HEK293 (cell line): ENCODE measurements at regions not wholly inside any gene's neighbourhood (a gene's known extent, or its start where the extent isn't known, plus 50 kb on each side); places are given as distances from the start of the nearest gene placed in this dataset.

Experiments
- CTCF ChIA-PET: fragments of 350-600 bp; formaldehyde crosslinking; extraction: SDS; loops from one replicate; lab custom pipeline; 2021; ENCODE audit warnings: antibody characterized with exemption; lab: Yijun Ruan, JAX
- POLR2A ChIA-PET: fragments of 300-600 bp; formaldehyde crosslinking; extraction: SDS; loops from one replicate; lab custom pipeline; 2020; ENCODE audit warnings: antibody characterized with exemption, inconsistent platforms; lab: Yijun Ruan, JAX
- H3K27ac ChIP-seq: fragments of 200-500 bp; sonication (Bioruptor generic); 2 replicates; pipeline ENCODE4 v1.5.1; 2014; ENCODE audit warnings: low read depth, low read length, control low read depth, inconsistent platforms; ENCODE audit errors: extremely low read depth
- H3K36me3 ChIP-seq, 2 experiments: fragments of 200-500 bp in 1 of 2; sonication (Bioruptor generic) in 1 of 2; 1 replicate in 1 of 2; 2 replicates in 1 of 2; pipeline ENCODE4 v1.5.1; 2014 to 2017; ENCODE audit warnings: inconsistent platforms in 2 of 2, low read length in 2 of 2; ENCODE audit not compliant: control insufficient read depth in 2 of 2, insufficient read depth in 1 of 2
- H3K4me1 ChIP-seq: fragments of 200-500 bp; sonication (Bioruptor generic); 2 replicates; pipeline ENCODE4 v1.5.1; 2014; ENCODE audit warnings: mild to moderate bottlenecking, low read length, inconsistent platforms; ENCODE audit not compliant: control insufficient read depth, insufficient read depth
- H3K4me3 ChIP-seq: 2 replicates; pipeline ENCODE4 v1.5.1; 2011; ENCODE audit warnings: low read depth, mild to moderate bottlenecking, control low read depth, low read length, moderate library complexity
- H3K9me3 ChIP-seq: fragments of 200-500 bp; sonication (Bioruptor generic); 2 replicates; pipeline ENCODE4 v1.5.1; 2014; ENCODE audit warnings: low read depth, low read length, inconsistent platforms; ENCODE audit not compliant: control insufficient read depth, insufficient read depth
- GFI1B ChIP-seq: fragments of 450-650 bp; formaldehyde crosslinking; IDR thresholded peaks from 2 replicates; pipeline ENCODE4 v1.5.1; 2016; ENCODE audit warnings: missing biosample characterization, missing genetic modification characterization
- KLF1 ChIP-seq: fragments of 450-650 bp; formaldehyde crosslinking; IDR thresholded peaks from 2 replicates; pipeline ENCODE4 v1.5.1; 2016; ENCODE audit warnings: missing biosample characterization, missing genetic modification characterization
- KLF8 ChIP-seq: fragments of 450-650 bp; formaldehyde crosslinking; IDR thresholded peaks from 2 replicates; pipeline ENCODE4 v1.5.1; 2016; ENCODE audit warnings: missing biosample characterization, missing genetic modification characterization
- SALL2 ChIP-seq: fragments of 450-650 bp; formaldehyde crosslinking; IDR thresholded peaks from 2 replicates; pipeline ENCODE4 v1.5.0; 2017; ENCODE audit warnings: missing biosample characterization, mild to moderate bottlenecking, missing genetic modification characterization, borderline replicate concordance
- ZBTB7A ChIP-seq: fragments of 450-650 bp; formaldehyde crosslinking; IDR thresholded peaks from 2 replicates; pipeline ENCODE4 v1.5.1; 2016; ENCODE audit warnings: low read depth, missing biosample characterization, missing genetic modification characterization
- ZEB2 ChIP-seq: fragments of 450-650 bp; formaldehyde crosslinking; IDR thresholded peaks from 2 replicates; pipeline ENCODE4 v1.5.1; 2016; ENCODE audit warnings: missing biosample characterization, missing genetic modification characterization
- ZFP3 ChIP-seq: fragments of 450-650 bp; formaldehyde crosslinking; IDR thresholded peaks from 2 replicates; pipeline ENCODE4 v1.5.1; 2016; ENCODE audit warnings: low read depth, missing biosample characterization, missing genetic modification characterization
- ZNF112 ChIP-seq: fragments of 450-650 bp; formaldehyde crosslinking; IDR thresholded peaks from 2 replicates; pipeline ENCODE4 v1.5.0; 2017; ENCODE audit warnings: missing biosample characterization, missing genetic modification characterization
- ZNF138 ChIP-seq: fragments of 450-650 bp; formaldehyde crosslinking; IDR thresholded peaks from 2 replicates; pipeline ENCODE4 v1.5.1; 2016; ENCODE audit warnings: missing biosample characterization, missing genetic modification characterization, borderline replicate concordance
- ZNF16 ChIP-seq: fragments of 450-650 bp; formaldehyde crosslinking; IDR thresholded peaks from 2 replicates; pipeline ENCODE4 v1.5.1; 2016; ENCODE audit warnings: low read depth, missing biosample characterization, missing genetic modification characterization
- ZNF174 ChIP-seq: fragments of 450-650 bp; formaldehyde crosslinking; IDR thresholded peaks from 2 replicates; pipeline ENCODE4 v1.5.0; 2017; ENCODE audit warnings: missing biosample characterization, mild to moderate bottlenecking, missing genetic modification characterization
- ZNF18 ChIP-seq: fragments of 450-650 bp; formaldehyde crosslinking; IDR thresholded peaks from 2 replicates; pipeline ENCODE4 v1.5.1; 2016; ENCODE audit warnings: missing biosample characterization, missing genetic modification characterization
- ZNF23 ChIP-seq: fragments of 450-650 bp; formaldehyde crosslinking; IDR thresholded peaks from 2 replicates; pipeline ENCODE4 v1.5.1; 2016; ENCODE audit warnings: missing biosample characterization, missing genetic modification characterization, borderline replicate concordance
- ZNF274 ChIP-seq, 2 experiments: fragments of 200-500 bp in 1 of 2; fragments of 450-650 bp in 1 of 2; sonication (Bioruptor generic) in 1 of 2; formaldehyde crosslinking in 1 of 2; IDR thresholded peaks; 2 replicates each; pipeline versions ENCODE4 v1.5.1 to v1.6.1; 2014 to 2016; ENCODE audit warnings: borderline replicate concordance in 1 of 2, inconsistent platforms in 1 of 2, low read length in 1 of 2, missing biosample characterization in 1 of 2, missing genetic modification characterization in 1 of 2
- ZNF350 ChIP-seq: fragments of 450-650 bp; formaldehyde crosslinking; IDR thresholded peaks from 2 replicates; pipeline ENCODE4 v1.5.0; 2017; ENCODE audit warnings: missing biosample characterization, mild to moderate bottlenecking, missing genetic modification characterization
- ZNF391 ChIP-seq: fragments of 450-650 bp; formaldehyde crosslinking; IDR thresholded peaks from 2 replicates; pipeline ENCODE4 v1.5.1; 2016; ENCODE audit warnings: low read depth, missing biosample characterization, missing genetic modification characterization, borderline replicate concordance
- ZNF426 ChIP-seq: fragments of 450-650 bp; formaldehyde crosslinking; IDR thresholded peaks from 2 replicates; pipeline ENCODE4 v1.5.1; 2017; ENCODE audit warnings: missing biosample characterization, missing genetic modification characterization, mild to moderate bottlenecking, inconsistent platforms, moderate library complexity
- ZNF530 ChIP-seq: fragments of 450-650 bp; formaldehyde crosslinking; IDR thresholded peaks from 2 replicates; pipeline ENCODE4 v1.5.1; 2016; ENCODE audit warnings: low read depth, missing biosample characterization, missing genetic modification characterization
- ZNF558 ChIP-seq: fragments of 450-650 bp; formaldehyde crosslinking; IDR thresholded peaks from 2 replicates; pipeline ENCODE4 v1.5.1; 2016; ENCODE audit warnings: missing biosample characterization, missing genetic modification characterization
- ZNF560 ChIP-seq: fragments of 450-650 bp; formaldehyde crosslinking; IDR thresholded peaks from 2 replicates; pipeline ENCODE4 v1.5.1; 2017; ENCODE audit warnings: missing biosample characterization, missing genetic modification characterization, borderline replicate concordance
- ZNF571 ChIP-seq: fragments of 450-650 bp; formaldehyde crosslinking; IDR thresholded peaks from 2 replicates; pipeline ENCODE4 v1.5.0; 2017; ENCODE audit warnings: missing biosample characterization, missing genetic modification characterization
- ZNF76 ChIP-seq: fragments of 450-650 bp; formaldehyde crosslinking; IDR thresholded peaks from 2 replicates; pipeline ENCODE4; 2016; ENCODE audit warnings: low read depth, missing biosample characterization, missing genetic modification characterization, borderline replicate concordance
- ZNF792 ChIP-seq: fragments of 450-650 bp; formaldehyde crosslinking; IDR thresholded peaks from 2 replicates; pipeline ENCODE4 v1.5.1; 2016; ENCODE audit warnings: missing biosample characterization, missing genetic modification characterization
- ZSCAN18 ChIP-seq: fragments of 450-650 bp; formaldehyde crosslinking; IDR thresholded peaks from 2 replicates; pipeline ENCODE4 v1.5.1; 2016; ENCODE audit warnings: missing biosample characterization, missing genetic modification characterization
- ZSCAN23 ChIP-seq: fragments of 450-650 bp; formaldehyde crosslinking; IDR thresholded peaks from 2 replicates; pipeline ENCODE4 v1.5.1; 2016; ENCODE audit warnings: missing biosample characterization, missing genetic modification characterization
- TF ChIP-seq, protein P1 (sequence below): fragments of 450-650 bp; formaldehyde crosslinking; IDR thresholded peaks from 2 replicates; pipeline ENCODE4 v1.5.1; 2016; ENCODE audit warnings: missing biosample characterization, missing genetic modification characterization
- TF ChIP-seq, protein P2 (sequence below): fragments of 450-650 bp; IDR thresholded peaks from 2 replicates; pipeline ENCODE4 v1.5.1; 2018; ENCODE audit warnings: missing biosample characterization, missing genetic modification characterization
- TF ChIP-seq, protein P3 (sequence below): fragments of 450-650 bp; formaldehyde crosslinking; IDR thresholded peaks from 2 replicates; pipeline ENCODE4 v1.5.1; 2016; ENCODE audit warnings: missing biosample characterization, missing genetic modification characterization

DNA sequence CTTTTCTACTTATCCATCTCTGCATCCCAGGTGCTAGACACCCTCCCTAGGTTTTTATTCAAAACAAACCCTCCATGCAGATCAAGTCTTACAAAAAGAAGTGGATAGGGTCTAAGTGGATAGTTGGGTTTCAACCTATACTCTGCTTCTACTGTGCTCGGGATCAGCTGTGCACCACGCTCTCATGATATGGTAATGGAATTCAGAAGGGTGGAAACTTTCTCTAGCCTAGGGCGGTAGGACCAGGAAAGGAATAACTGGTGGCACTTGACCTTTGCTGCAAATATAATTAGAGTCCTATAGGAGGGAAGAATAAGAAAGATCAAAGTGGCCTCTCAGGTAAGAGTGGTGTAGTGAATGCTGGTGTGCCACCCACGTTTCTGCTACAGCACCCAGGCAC is 272.9 kb downstream of the GPD2 start:
- Histone ChIP-seq H3K27ac (no peak overlapping the region), H3K4me1 (peaks cover 5% of the 10 kb centered on the region; the same call in 1 of the 2 replicates), H3K9me3 (no peaks in the 10 kb centered on the region), H3K36me3 (no peaks in the 10 kb centered on the region), H3K4me3 (no peak overlapping the region)
- ChIA-PET POLR2A (no interaction called here), CTCF (no interaction called here)
- no peak for TF ChIP-seq ZNF350 (tag by site-specific recombination)
- no peak for TF ChIP-seq ZNF530 (tag by site-specific recombination)
- no peak for TF ChIP-seq ZNF792
- no peak for TF ChIP-seq ZNF426
- TF ChIP-seq ZNF112 (tag by site-specific recombination), result no peak
- TF ChIP-seq ZNF138 (tag by site-specific recombination), result no peak
- no peak for TF ChIP-seq ZNF174 (tag by site-specific recombination)
- TF ChIP-seq GFI1B (tag by site-specific recombination), result no peak
- no peak for TF ChIP-seq ZEB2 (tag by site-specific recombination)
- TF ChIP-seq KLF8 (tag by site-specific recombination), result no peak
- TF ChIP-seq, protein P1, sequence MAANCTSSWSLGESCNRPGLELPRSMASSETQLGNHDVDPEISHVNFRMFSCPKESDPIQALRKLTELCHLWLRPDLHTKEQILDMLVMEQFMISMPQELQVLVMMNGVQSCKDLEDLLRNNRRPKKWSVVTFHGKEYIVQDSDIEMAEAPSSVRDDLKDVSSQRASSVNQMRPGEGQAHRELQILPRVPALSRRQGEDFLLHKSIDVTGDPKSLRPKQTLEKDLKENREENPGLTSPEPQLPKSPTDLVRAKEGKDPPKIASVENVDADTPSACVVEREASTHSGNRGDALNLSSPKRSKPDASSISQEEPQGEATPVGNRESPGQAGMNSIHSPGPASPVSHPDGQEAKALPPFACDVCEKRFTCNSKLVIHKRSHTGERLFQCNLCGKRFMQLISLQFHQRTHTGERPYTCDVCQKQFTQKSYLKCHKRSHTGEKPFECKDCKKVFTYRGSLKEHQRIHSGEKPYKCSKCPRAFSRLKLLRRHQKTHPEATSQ (tag by site-specific recombination), result no peak
- TF ChIP-seq ZNF391 (tag by site-specific recombination), result no peak
- no peak for TF ChIP-seq ZFP3
- no peak for TF ChIP-seq ZNF18 (tag by site-specific recombination)
- TF ChIP-seq ZNF76 (tag by site-specific recombination), result no peak
- TF ChIP-seq KLF1 (tag by site-specific recombination), result no peak
- no peak for TF ChIP-seq ZSCAN23 (tag by site-specific recombination)
- TF ChIP-seq ZSCAN18 (tag by site-specific recombination), result no peak
- TF ChIP-seq, protein P2, sequence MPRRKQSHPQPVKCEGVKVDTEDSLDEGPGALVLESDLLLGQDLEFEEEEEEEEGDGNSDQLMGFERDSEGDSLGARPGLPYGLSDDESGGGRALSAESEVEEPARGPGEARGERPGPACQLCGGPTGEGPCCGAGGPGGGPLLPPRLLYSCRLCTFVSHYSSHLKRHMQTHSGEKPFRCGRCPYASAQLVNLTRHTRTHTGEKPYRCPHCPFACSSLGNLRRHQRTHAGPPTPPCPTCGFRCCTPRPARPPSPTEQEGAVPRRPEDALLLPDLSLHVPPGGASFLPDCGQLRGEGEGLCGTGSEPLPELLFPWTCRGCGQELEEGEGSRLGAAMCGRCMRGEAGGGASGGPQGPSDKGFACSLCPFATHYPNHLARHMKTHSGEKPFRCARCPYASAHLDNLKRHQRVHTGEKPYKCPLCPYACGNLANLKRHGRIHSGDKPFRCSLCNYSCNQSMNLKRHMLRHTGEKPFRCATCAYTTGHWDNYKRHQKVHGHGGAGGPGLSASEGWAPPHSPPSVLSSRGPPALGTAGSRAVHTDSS, result no peak
- TF ChIP-seq, all 188 proteins: peak for 0

DNA sequence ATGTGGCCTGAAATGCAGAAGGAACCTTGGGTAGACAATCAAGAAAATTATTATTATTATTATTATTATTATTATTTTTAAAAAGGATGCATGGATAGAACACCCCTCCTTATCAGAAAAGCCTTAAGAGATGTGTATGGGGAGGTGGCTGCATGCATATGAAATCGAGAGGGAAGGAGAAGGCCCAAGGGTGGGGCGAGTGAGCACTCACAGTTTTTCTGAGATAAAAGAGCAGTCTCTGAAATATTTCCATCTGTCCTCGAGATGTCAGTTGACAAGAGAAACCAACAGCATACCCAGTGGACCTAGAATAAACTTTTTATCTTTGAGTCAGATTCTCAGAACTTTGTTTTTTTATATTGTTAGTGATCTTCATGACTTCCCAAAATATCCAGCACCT is 282.9 kb downstream of the GPD2 start:
- Histone ChIP-seq H3K4me3 (no peak overlapping the region), H3K4me1 (no peaks in the 10 kb centered on the region), H3K27ac (no peak overlapping the region), H3K9me3 (no peaks in the 10 kb centered on the region), H3K36me3 (no peaks in the 10 kb centered on the region)
- ChIA-PET CTCF (no interaction called here), POLR2A (no interaction called here)
- TF ChIP-seq ZNF23 (no peak), ZNF558 (tag by site-specific recombination) (no peak), SALL2 (no peak), ZNF16 (no peak), ZNF274 (IDR thresholded peaks at IDR 0.05; ENCODE audit: low read length) (no peak), ZNF274 (tag by site-specific recombination; IDR thresholded peaks at IDR 0.05; ENCODE audit: borderline replicate concordance) (no peak), ZBTB7A (no peak), ZNF560 (tag by site-specific recombination) (no peak), ZNF571 (no peak)
- TF ChIP-seq, protein P3, sequence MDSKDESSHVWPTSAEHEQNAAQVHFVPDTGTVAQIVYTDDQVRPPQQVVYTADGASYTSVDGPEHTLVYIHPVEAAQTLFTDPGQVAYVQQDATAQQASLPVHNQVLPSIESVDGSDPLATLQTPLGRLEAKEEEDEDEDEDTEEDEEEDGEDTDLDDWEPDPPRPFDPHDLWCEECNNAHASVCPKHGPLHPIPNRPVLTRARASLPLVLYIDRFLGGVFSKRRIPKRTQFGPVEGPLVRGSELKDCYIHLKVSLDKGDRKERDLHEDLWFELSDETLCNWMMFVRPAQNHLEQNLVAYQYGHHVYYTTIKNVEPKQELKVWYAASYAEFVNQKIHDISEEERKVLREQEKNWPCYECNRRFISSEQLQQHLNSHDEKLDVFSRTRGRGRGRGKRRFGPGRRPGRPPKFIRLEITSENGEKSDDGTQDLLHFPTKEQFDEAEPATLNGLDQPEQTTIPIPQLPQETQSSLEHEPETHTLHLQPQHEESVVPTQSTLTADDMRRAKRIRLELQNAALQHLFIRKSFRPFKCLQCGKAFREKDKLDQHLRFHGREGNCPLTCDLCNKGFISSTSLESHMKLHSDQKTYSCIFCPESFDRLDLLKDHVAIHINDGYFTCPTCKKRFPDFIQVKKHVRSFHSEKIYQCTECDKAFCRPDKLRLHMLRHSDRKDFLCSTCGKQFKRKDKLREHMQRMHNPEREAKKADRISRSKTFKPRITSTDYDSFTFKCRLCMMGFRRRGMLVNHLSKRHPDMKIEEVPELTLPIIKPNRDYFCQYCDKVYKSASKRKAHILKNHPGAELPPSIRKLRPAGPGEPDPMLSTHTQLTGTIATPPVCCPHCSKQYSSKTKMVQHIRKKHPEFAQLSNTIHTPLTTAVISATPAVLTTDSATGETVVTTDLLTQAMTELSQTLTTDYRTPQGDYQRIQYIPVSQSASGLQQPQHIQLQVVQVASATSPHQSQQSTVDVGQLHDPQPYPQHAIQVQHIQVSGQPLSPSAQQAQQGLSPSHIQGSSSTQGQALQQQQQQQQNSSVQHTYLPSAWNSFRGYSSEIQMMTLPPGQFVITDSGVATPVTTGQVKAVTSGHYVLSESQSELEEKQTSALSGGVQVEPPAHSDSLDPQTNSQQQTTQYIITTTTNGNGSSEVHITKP (tag by site-specific recombination), result no peak
